Endothelial cell of umbilical vein (primary cell): ENCODE measurements at regions not wholly inside any gene's neighbourhood (a gene's known extent, or its start where the extent isn't known, plus 50 kb on each side); places are given as distances from the start of the nearest gene placed in this dataset.

Source experiments
- EZH2 ChIP-seq: IDR thresholded peaks from 2 replicates; pipeline ENCODE4 v1.6.1; 2012; ENCODE audit warnings: borderline replicate concordance, low read depth, mild to moderate bottlenecking, moderate library complexity, low read length, inconsistent platforms; ENCODE audit not compliant: severe bottlenecking
- MYC ChIP-seq: IDR thresholded peaks from one replicate; pipeline ENCODE4 v1.6.1; 2011; ENCODE audit warnings: mild to moderate bottlenecking, low read depth, low read length
- POLR2A ChIP-seq: IDR thresholded peaks from 2 replicates; pipeline ENCODE4 v1.6.1; 2012; ENCODE audit warnings: low read depth, mild to moderate bottlenecking, control low read depth, low read length
- POLR2AphosphoS5 ChIP-seq: IDR thresholded peaks from 2 replicates; pipeline ENCODE4 v1.6.1; 2012; ENCODE audit warnings: low read depth, mild to moderate bottlenecking, control low read depth, low read length, moderate library complexity; ENCODE audit not compliant: insufficient read depth
- TF ChIP-seq, protein P1 (sequence below), 2 donors: IDR thresholded peaks; 1 replicate in 1 of 2; 2 replicates in 1 of 2; pipeline ENCODE4 v1.5.1; 2011; ENCODE audit warnings: low read length in 2 of 2, mild to moderate bottlenecking in 2 of 2, moderate library complexity in 2 of 2, control low read depth in 1 of 2, inconsistent platforms in 1 of 2, low read depth in 1 of 2; ENCODE audit not compliant: insufficient read depth in 1 of 2; ENCODE audit errors: extremely low read depth in 1 of 2
- TF ChIP-seq, protein P2 (sequence below): IDR thresholded peaks from 2 replicates; pipeline ENCODE4 v1.6.1; 2011; ENCODE audit not compliant: insufficient read depth, insufficient read length

DNA sequence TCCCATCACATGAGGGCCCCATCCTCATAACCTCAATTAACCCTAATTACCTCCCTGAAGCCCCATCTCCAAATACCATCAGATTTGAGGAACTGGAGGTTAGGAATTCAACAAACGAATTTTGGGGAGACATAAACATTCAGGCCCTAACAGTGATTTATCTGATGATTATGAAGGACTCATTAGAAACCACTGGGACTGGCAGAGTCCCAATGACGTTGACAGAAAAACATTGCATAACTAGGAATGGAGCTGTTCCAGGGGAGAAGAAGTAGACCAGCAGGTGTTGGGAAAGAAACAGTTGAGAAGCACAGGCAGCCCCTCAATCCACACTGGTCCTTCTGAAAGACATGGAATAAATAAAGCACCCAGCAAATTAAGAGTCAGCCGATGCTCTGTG lies 282.0 kb downstream of the MAP2K4 start:
- TF ChIP-seq, protein P1, sequence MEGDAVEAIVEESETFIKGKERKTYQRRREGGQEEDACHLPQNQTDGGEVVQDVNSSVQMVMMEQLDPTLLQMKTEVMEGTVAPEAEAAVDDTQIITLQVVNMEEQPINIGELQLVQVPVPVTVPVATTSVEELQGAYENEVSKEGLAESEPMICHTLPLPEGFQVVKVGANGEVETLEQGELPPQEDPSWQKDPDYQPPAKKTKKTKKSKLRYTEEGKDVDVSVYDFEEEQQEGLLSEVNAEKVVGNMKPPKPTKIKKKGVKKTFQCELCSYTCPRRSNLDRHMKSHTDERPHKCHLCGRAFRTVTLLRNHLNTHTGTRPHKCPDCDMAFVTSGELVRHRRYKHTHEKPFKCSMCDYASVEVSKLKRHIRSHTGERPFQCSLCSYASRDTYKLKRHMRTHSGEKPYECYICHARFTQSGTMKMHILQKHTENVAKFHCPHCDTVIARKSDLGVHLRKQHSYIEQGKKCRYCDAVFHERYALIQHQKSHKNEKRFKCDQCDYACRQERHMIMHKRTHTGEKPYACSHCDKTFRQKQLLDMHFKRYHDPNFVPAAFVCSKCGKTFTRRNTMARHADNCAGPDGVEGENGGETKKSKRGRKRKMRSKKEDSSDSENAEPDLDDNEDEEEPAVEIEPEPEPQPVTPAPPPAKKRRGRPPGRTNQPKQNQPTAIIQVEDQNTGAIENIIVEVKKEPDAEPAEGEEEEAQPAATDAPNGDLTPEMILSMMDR (IDR thresholded peaks at IDR 0.05; ENCODE audit: extremely low read depth in 1 of 2, insufficient read depth in 1 of 2, low read depth in 1 of 2, low read length in 2 of 2), result no peak
- TF ChIP-seq POLR2A (no peak), EZH2 (no peak), MYC (no peak), POLR2AphosphoS5 (no peak)
- TF ChIP-seq, protein P2, sequence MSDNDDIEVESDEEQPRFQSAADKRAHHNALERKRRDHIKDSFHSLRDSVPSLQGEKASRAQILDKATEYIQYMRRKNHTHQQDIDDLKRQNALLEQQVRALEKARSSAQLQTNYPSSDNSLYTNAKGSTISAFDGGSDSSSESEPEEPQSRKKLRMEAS, result no peak
